IMR-90 (cell line): ENCODE measurements at regions not wholly inside any gene's neighbourhood (a gene's known extent, or its start where the extent isn't known, plus 50 kb on each side); places are given as distances from the start of the nearest gene placed in this dataset.

Experiments
- ATAC-seq: fragments of 200-7000 bp; cut with Tn5 transposase; 2 replicates; pipeline ENCODE4 v1.9.1; 2020; ENCODE audit warnings: low read depth, mild to moderate bottlenecking, moderate library complexity
- BruUV-seq: library from RNA; stranded (reverse); fragments of 400-500 nt; replicated peaks from 2 replicates; lab custom pipeline; 2021; lab: Mats Ljungman, UMichigan
- CTCF ChIA-PET: fragments of 300-600 bp; formaldehyde crosslinking; extraction: SDS; loops from one replicate; lab custom pipeline; 2021; ENCODE audit warnings: antibody characterized with exemption; lab: Yijun Ruan, JAX
- POLR2A ChIA-PET: fragments of 300-600 bp; sonication (Branson Sonifier 250); formaldehyde crosslinking; loops from one replicate; lab custom pipeline; 2022; ENCODE audit warnings: antibody characterized with exemption; ENCODE audit not compliant: unreplicated experiment; lab: Charles Lee
- DNase-seq: peaks from one replicate; pipeline ENCODE4 v3.0.0; 2013
- H2AFZ ChIP-seq: replicated peaks from 2 replicates; pipeline ENCODE3; 2013; ENCODE audit warnings: low read length, mild to moderate bottlenecking; ENCODE audit not compliant: poor library complexity
- H2AK5ac ChIP-seq: 2 replicates; pipeline ENCODE4 v1.6.1; 2013; ENCODE audit warnings: low read depth, low read length, inconsistent platforms
- H2AK9ac ChIP-seq: replicated peaks from 2 replicates; pipeline ENCODE3; 2013; ENCODE audit warnings: mild to moderate bottlenecking, low read depth, low read length, moderate library complexity; ENCODE audit not compliant: poor library complexity
- H2BK120ac ChIP-seq: 2 replicates; pipeline ENCODE4 v1.6.1; 2013; ENCODE audit warnings: low read depth, low read length, inconsistent platforms
- H2BK15ac ChIP-seq: 3 replicates; pipeline ENCODE4 v1.6.1; 2013; ENCODE audit warnings: low read depth, low read length, inconsistent platforms
- H2BK20ac ChIP-seq: 2 replicates; pipeline ENCODE4 v1.6.1; 2013; ENCODE audit warnings: low read depth, mild to moderate bottlenecking, inconsistent platforms, low read length, moderate library complexity
- H2BK5ac ChIP-seq: 2 replicates; pipeline ENCODE4 v1.6.1; 2013; ENCODE audit warnings: mild to moderate bottlenecking, low read depth, low read length, inconsistent platforms; ENCODE audit not compliant: poor library complexity, severe bottlenecking
- H3K14ac ChIP-seq: replicated peaks from 2 replicates; pipeline ENCODE4 v1.6.1; 2013; ENCODE audit warnings: low read depth, low read length, inconsistent platforms
- H3K18ac ChIP-seq: 2 replicates; pipeline ENCODE4 v1.6.1; 2013; ENCODE audit warnings: low read depth, low read length, control low read depth
- H3K23ac ChIP-seq: 2 replicates; pipeline ENCODE4 v1.6.1; 2013; ENCODE audit warnings: low read depth, low read length, inconsistent platforms
- H3K27ac ChIP-seq: 2 replicates; pipeline ENCODE4 v1.5.1; 2013; ENCODE audit warnings: mild to moderate bottlenecking, control low read depth, low read length; ENCODE audit not compliant: insufficient read depth
- H3K27me3 ChIP-seq: 2 replicates; pipeline ENCODE4 v1.6.1; 2013; ENCODE audit warnings: low read length; ENCODE audit not compliant: control insufficient read depth, insufficient read depth
- H3K36me3 ChIP-seq: 2 replicates; pipeline ENCODE4 v1.6.1; 2013; ENCODE audit warnings: low read length, mixed read lengths; ENCODE audit not compliant: control insufficient read depth, insufficient read depth
- H3K4ac ChIP-seq: 2 replicates; pipeline ENCODE4 v1.6.1; 2013; ENCODE audit warnings: low read depth, low read length, inconsistent platforms
- H3K4me1 ChIP-seq: 2 replicates; pipeline ENCODE4 v1.6.1; 2013; ENCODE audit warnings: low read length, mixed read lengths; ENCODE audit not compliant: control insufficient read depth, insufficient read depth
- H3K4me2 ChIP-seq: 2 replicates; pipeline ENCODE4 v1.6.1; 2013; ENCODE audit warnings: low read depth, mild to moderate bottlenecking, control low read depth, low read length, moderate library complexity
- H3K4me3 ChIP-seq: 2 replicates; pipeline ENCODE4 v1.5.1; 2013; ENCODE audit warnings: low read depth, mild to moderate bottlenecking, control low read depth, low read length, moderate library complexity; ENCODE audit not compliant: insufficient read depth
- H3K56ac ChIP-seq: 2 replicates; pipeline ENCODE4 v1.6.1; 2013; ENCODE audit warnings: low read length, inconsistent platforms; ENCODE audit not compliant: insufficient read depth; ENCODE audit errors: extremely low read depth
- H3K79me1 ChIP-seq, 2 experiments: 2 replicates each; pipeline ENCODE4 v1.6.1; 2013; ENCODE audit warnings: low read length in 2 of 2, inconsistent platforms in 1 of 2, low read depth in 1 of 2
- H3K9ac ChIP-seq: 2 replicates; pipeline ENCODE4 v1.6.1; 2013; ENCODE audit warnings: low read depth, low read length, control low read depth
- H3K9me1 ChIP-seq: 2 replicates; pipeline ENCODE4 v1.6.1; 2013; ENCODE audit warnings: low read length, inconsistent platforms; ENCODE audit not compliant: insufficient read depth
- H3K9me3 ChIP-seq: 2 replicates; pipeline ENCODE4 v1.6.1; 2013; ENCODE audit warnings: low read length; ENCODE audit not compliant: control insufficient read depth, insufficient read depth
- H4K20me1 ChIP-seq: 2 replicates; pipeline ENCODE4 v1.6.1; 2013; ENCODE audit warnings: low read length, inconsistent platforms; ENCODE audit not compliant: insufficient read depth
- H4K5ac ChIP-seq: 2 replicates; pipeline ENCODE4 v1.6.1; 2013; ENCODE audit warnings: mild to moderate bottlenecking, low read depth, low read length, control low read depth
- H4K8ac ChIP-seq, 2 experiments: 2 replicates each; pipeline ENCODE4 v1.6.1; 2013; ENCODE audit warnings: low read depth in 2 of 2, low read length in 2 of 2, control low read depth in 1 of 2, inconsistent platforms in 1 of 2
- H4K91ac ChIP-seq: 2 replicates; pipeline ENCODE4 v1.6.1; 2013; ENCODE audit warnings: low read depth, low read length, inconsistent platforms; ENCODE audit not compliant: insufficient read depth
- ELK1 ChIP-seq: fragments of 150-350 bp; IDR thresholded peaks from 2 replicates; pipeline ENCODE4 v1.6.1; 2016; ENCODE audit warnings: low read depth, mild to moderate bottlenecking, low read length, moderate library complexity, borderline replicate concordance
- RAD21 ChIP-seq: IDR thresholded peaks from 2 replicates; pipeline ENCODE4 v1.6.1; 2012; ENCODE audit warnings: low read length, improper control_type of control experiment
- WGBS, 2 experiments: methylation state at CpG; one replicate each; pipeline versions ENCODE4 v1.1.5 to v1.1.7; 2013; ENCODE audit warnings: missing lambda C conversion rate in 2 of 2; ENCODE audit not compliant: insufficient read length in 1 of 2; ENCODE audit errors: extremely low coverage in 2 of 2; 5-methylcytosine and 5-hydroxymethylcytosine counted together
- dilution Hi-C: fragments of 300-500 bp; cut with HindIII; formaldehyde crosslinking; loops from one replicate; pipeline ENCODE4 v1.14.3; 2018; ENCODE audit warnings: low sequenced_read_pairs; ENCODE audit not compliant: unreplicated experiment
- in situ Hi-C: fragments of 300-500 bp; cut with MboI; formaldehyde crosslinking; loops from 3 replicates; pipeline ENCODE4 v1.14.3; 2019; ENCODE audit warnings: low sequenced_read_pairs, inconsistent platforms, mixed read lengths
- intact Hi-C: fragments of 100-400 bp; cut with micrococcal nuclease; formaldehyde crosslinking; loops from 2 replicates; pipeline ENCODE4 v1.10.0; 2022

DNA sequence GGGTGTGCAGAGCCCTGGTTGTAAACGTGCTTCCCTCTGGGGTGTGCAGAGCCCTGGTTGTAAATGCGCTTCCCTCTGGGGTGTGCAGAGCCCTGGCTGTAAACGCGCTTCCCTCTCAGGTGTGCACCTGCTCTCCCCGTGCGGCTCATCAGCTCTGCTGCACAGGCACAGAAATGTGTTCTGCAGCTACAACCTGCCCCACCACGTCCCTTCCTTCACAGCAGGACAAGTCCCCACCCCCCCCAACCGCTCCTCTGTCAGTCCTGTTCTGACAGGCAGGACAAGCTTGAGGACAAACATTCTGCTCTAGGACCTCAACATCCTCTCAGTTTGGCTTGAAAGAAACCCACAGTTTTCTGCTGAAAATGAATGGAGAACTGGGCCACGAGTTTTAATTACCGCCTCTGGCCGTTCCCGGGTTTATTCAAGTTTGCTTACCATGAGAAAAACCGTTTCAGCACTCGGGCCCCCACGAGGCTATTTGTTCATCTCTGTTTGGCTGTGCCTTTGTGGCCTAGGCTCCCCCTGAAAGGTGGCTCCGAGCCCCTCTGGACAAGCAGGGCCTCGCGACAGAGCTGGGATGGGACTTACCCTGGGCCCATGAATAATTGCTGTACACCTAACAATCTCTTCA is 81.0 kb upstream of the ASB18 start:
- in situ Hi-C loops, result loop anchor here (10.0 to 25.0 kb wide), 2 partner anchors 710 to 1217 kb away; partner anchors contain the start of gene PRLH
- 51% methylated on average over 11 of the region's 18 CpGs; no CpG with 5 or more reads in 1 of the 2 experiments for WGBS, 2 experiments
- Histone ChIP-seq H3K27me3 (peaks cover 10% of the 10 kb centered on the region; the same call in 1 of the 2 replicates), H2BK20ac (no peak overlapping the region), H3K4ac (no peak overlapping the region), H4K5ac (no peak overlapping the region), H2BK15ac (no peak overlapping the region), H4K20me1 (no peaks in the 10 kb centered on the region), H3K9ac (no peak overlapping the region), H3K4me2 (no peak overlapping the region), H3K18ac (no peak overlapping the region), H2AFZ (no peak overlapping the region), H4K8ac (no peak overlapping the region), H3K9me3 (no peaks in the 10 kb centered on the region), H2BK120ac (no peak overlapping the region), H2BK5ac (no peak overlapping the region), H3K4me1 (no peaks in the 10 kb centered on the region), H3K4me3 (no peak overlapping the region), H3K9me1 (no peaks in the 10 kb centered on the region), H4K91ac (no peak overlapping the region), H3K36me3 (no peaks in the 10 kb centered on the region), H2AK9ac (no peak overlapping the region), H3K56ac (no peak overlapping the region), H3K14ac (no peak overlapping the region), H3K27ac (no peak overlapping the region), H3K23ac (no peak overlapping the region), H2AK5ac (no peak overlapping the region), H3K79me1 (no peaks in the 10 kb centered on the region)
- ChIA-PET POLR2A (no interaction called here), CTCF (interaction anchor here (0.6 kb wide), 1 partner anchor 26 kb away, joined by 3 read pairs; no protein-coding TSS in a partner anchor)
- dilution Hi-C loops, result no loop called here
- TF ChIP-seq RAD21 (no peak), ELK1 (no peak)
- no peak for DNase-seq
- no peak for ATAC-seq
- no TSS peak for BruUV-seq
- intact Hi-C loops, result no loop called here
